GM23248 (cell line): ENCODE measurements at regions not wholly inside any gene's neighbourhood (a gene's known extent, or its start where the extent isn't known, plus 50 kb on each side); places are given as distances from the start of the nearest gene placed in this dataset.

Source experiments
- EZH2 ChIP-seq: fragments of 200-600 bp; sonication (generic); IDR thresholded peaks from 2 replicates; pipeline ENCODE4 v1.6.1; 2018; ENCODE audit warnings: antibody characterized with exemption, mild to moderate bottlenecking; ENCODE audit not compliant: insufficient read depth, poor library complexity, severe bottlenecking
- EZH2phosphoT487 ChIP-seq: fragments of 200-600 bp; sonication (generic); IDR thresholded peaks from 2 replicates; pipeline ENCODE4 v1.6.1; 2018; ENCODE audit warnings: antibody characterized with exemption, moderate library complexity, mild to moderate bottlenecking, low read depth; ENCODE audit not compliant: insufficient read depth

DNA sequence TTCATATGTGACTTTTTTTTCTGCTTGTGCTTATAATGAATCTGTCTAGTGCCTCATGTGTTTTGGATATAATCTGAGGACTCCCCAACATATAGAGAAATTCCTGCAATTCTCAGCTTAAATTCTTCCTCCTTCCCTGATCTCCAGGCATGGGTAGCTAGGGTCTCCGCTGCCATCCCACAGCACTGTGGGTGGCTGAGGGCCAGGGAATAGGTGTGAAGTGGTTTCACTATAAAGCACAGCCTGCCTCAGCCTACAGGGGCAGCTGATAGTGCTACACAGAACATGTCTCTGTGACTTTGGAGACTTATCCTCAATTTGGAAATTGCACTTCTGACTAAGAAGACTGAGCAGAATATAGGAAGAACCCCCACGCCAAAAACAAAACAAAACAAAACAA lies 137.3 kb upstream of the NABP1 start:
- TF ChIP-seq EZH2 (no peak), EZH2phosphoT487 (no peak)
